DMS153 (cell line): ENCODE measurements at regions not wholly inside any gene's neighbourhood (a gene's known extent, or its start where the extent isn't known, plus 50 kb on each side); places are given as distances from the start of the nearest gene placed in this dataset.

Experiments
- DNase-seq: peaks from one replicate; lab custom pipeline; 2025; lab: John Stamatoyannopoulos, UW

GRCh38 chr3:159763602-159764489, 224.8 kb upstream of the IL12A start:
- peak; percentile 70 for DNase-seq

GRCh38 chr3:159764490-159765029, 224.1 kb upstream of the IL12A start:
- no peak for DNase-seq

GRCh38 chr3:159765030-159765859, 223.4 kb upstream of the IL12A start:
- peak; percentile 53 for DNase-seq

GRCh38 chr3:159765860-159766294, 222.8 kb upstream of the IL12A start:
- DNase-seq: no peak

- DNase-seq: peak; percentile 10
Measured at GRCh38 chr3:159766563-159767185, 222.0 kb upstream of the IL12A start.

- DNase-seq: no peak
Measured at GRCh38 chr3:159770998-159771397, 217.6 kb upstream of the IL12A start.

- no peak for DNase-seq
Measured at GRCh38 chr3:159771865-159772611, 216.6 kb upstream of the IL12A start.

- DNase-seq: no peak
Measured at GRCh38 chr3:159773706-159774105, 214.9 kb upstream of the IL12A start.

- DNase-seq: peak; percentile 68
Measured at GRCh38 chr3:159775372-159775961, 213.2 kb upstream of the IL12A start.

GRCh38 chr3:159776779-159777178, 211.9 kb upstream of the IL12A start:
- no peak for DNase-seq

- DNase-seq: no peak
Measured at GRCh38 chr3:159779883-159780282, 208.8 kb upstream of the IL12A start.

GRCh38 chr3:159781867-159782266, 206.8 kb upstream of the IL12A start:
- DNase-seq: no peak

GRCh38 chr3:159782724-159783421, 205.8 kb upstream of the IL12A start:
- DNase-seq: peak; percentile 86

- DNase-seq: no peak
Measured at GRCh38 chr3:159783780-159784742, 204.6 kb upstream of the IL12A start.

- peak; percentile 59 for DNase-seq
Measured at GRCh38 chr3:159785273-159785708, 203.3 kb upstream of the IL12A start.

GRCh38 chr3:159786489-159787177, 202.0 kb upstream of the IL12A start:
- DNase-seq: no peak

GRCh38 chr3:159787178-159787574, 201.5 kb upstream of the IL12A start:
- DNase-seq: peak; percentile 58

GRCh38 chr3:159787794-159788205, 200.8 kb upstream of the IL12A start:
- no peak for DNase-seq
